DOHH2 (cell line): ENCODE measurements at regions not wholly inside any gene's neighbourhood (a gene's known extent, or its start where the extent isn't known, plus 50 kb on each side); places are given as distances from the start of the nearest gene placed in this dataset.

ENCODE experiments used
- H3F3A ChIP-seq: fragments of 200-600 bp; sonication (generic), shearing (Covaris generic); 2 replicates; pipeline ENCODE4 v1.6.0; 2016; ENCODE audit warnings: antibody characterized with exemption, mild to moderate bottlenecking; ENCODE audit not compliant: control insufficient read depth, insufficient read depth
- H3K27ac ChIP-seq: fragments of 200-600 bp; sonication (generic); 2 replicates; pipeline ENCODE4 v1.5.1; 2014; ENCODE audit warnings: low read depth, mild to moderate bottlenecking, low read length, moderate library complexity
- H3K27me3 ChIP-seq: fragments of 200-600 bp; sonication (generic); 2 replicates; pipeline ENCODE4 v1.6.1; 2014; ENCODE audit warnings: mild to moderate bottlenecking, low read length, mixed read lengths; ENCODE audit not compliant: control insufficient read depth
- H3K36me3 ChIP-seq: fragments of 200-600 bp; sonication (generic); 2 replicates; pipeline ENCODE4 v1.6.1; 2014; ENCODE audit warnings: mild to moderate bottlenecking, low read length, moderate library complexity, mixed read lengths; ENCODE audit not compliant: control insufficient read depth
- H3K4me1 ChIP-seq: fragments of 200-600 bp; sonication (generic); 2 replicates; pipeline ENCODE4 v1.6.1; 2014; ENCODE audit warnings: mild to moderate bottlenecking, low read length, mixed read lengths; ENCODE audit not compliant: control insufficient read depth
- H3K4me2 ChIP-seq: fragments of 200-600 bp; sonication (generic); 2 replicates; pipeline ENCODE4 v1.6.0; 2014; ENCODE audit warnings: mild to moderate bottlenecking, low read length, moderate library complexity
- H3K4me3 ChIP-seq: fragments of 200-600 bp; sonication (generic); 2 replicates; pipeline ENCODE4 v1.5.1; 2014; ENCODE audit warnings: mild to moderate bottlenecking, low read length, mixed read lengths
- H3K79me2 ChIP-seq: fragments of 200-600 bp; sonication (generic); 2 replicates; pipeline ENCODE4 v1.6.1; 2014; ENCODE audit warnings: mild to moderate bottlenecking, low read length, mixed read lengths; ENCODE audit not compliant: control insufficient read depth
- H3K9me2 ChIP-seq: fragments of 200-600 bp; sonication (generic); replicated peaks from 2 replicates; pipeline ENCODE4 v1.6.1; 2014; ENCODE audit warnings: mild to moderate bottlenecking, low read length, mixed read lengths; ENCODE audit not compliant: control insufficient read depth
- H3K9me3 ChIP-seq: fragments of 200-600 bp; sonication (generic); 2 replicates; pipeline ENCODE4 v1.6.1; 2014; ENCODE audit warnings: antibody characterized with exemption, low read length, mixed read lengths; ENCODE audit not compliant: control insufficient read depth, insufficient read depth
- H4K20me1 ChIP-seq: fragments of 200-600 bp; sonication (generic); 2 replicates; pipeline ENCODE4 v1.6.0; 2014; ENCODE audit warnings: low read depth, mild to moderate bottlenecking, antibody characterized with exemption, low read length, moderate library complexity; ENCODE audit not compliant: control insufficient read depth, insufficient read depth
- EZH2phosphoT487 ChIP-seq: fragments of 200-600 bp; sonication (generic); IDR thresholded peaks from 2 replicates; pipeline ENCODE4 v1.6.1; 2017; ENCODE audit warnings: borderline replicate concordance, mild to moderate bottlenecking, antibody characterized with exemption, low read length, moderate library complexity, mixed read lengths
- TF ChIP-seq, protein P1 (sequence below): fragments of 200-600 bp; sonication (generic); IDR thresholded peaks from one replicate; pipeline ENCODE4 v1.5.1; 2014; ENCODE audit warnings: antibody characterized with exemption, mild to moderate bottlenecking, low read depth, low read length; ENCODE audit not compliant: poor library complexity, severe bottlenecking

DNA sequence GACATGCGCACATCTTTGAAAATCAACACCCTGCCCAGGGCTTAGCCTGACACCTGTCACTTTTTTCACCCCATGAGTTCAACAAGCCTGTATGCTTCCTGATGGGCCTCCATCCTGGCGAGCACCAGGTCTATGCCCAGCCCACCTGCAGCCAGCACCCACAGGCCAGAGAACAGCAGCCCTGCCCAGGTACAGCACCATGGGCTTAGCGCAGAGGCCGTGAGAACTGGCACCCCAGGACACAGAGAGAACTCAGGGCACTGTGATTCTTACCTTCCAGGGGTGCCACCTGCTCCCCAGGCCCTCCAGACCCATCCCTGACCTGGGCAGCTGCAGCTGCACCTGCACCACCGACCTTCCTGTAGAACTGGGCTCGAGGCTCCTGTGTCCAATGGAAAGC lies 536.6 kb downstream of the TCERG1L start:
- Histone ChIP-seq H3F3A (no peaks in the 10 kb centered on the region), H3K9me2 (no peaks in the 10 kb centered on the region), H3K27me3 (no peaks in the 10 kb centered on the region), H4K20me1 (no peaks in the 10 kb centered on the region), H3K9me3 (no peaks in the 10 kb centered on the region), H3K27ac (no peak overlapping the region), H3K4me3 (no peak overlapping the region), H3K36me3 (no peaks in the 10 kb centered on the region), H3K4me1 (no peaks in the 10 kb centered on the region), H3K4me2 (no peak overlapping the region), H3K79me2 (no peaks in the 10 kb centered on the region)
- no peak for TF ChIP-seq EZH2phosphoT487
- TF ChIP-seq, protein P1, sequence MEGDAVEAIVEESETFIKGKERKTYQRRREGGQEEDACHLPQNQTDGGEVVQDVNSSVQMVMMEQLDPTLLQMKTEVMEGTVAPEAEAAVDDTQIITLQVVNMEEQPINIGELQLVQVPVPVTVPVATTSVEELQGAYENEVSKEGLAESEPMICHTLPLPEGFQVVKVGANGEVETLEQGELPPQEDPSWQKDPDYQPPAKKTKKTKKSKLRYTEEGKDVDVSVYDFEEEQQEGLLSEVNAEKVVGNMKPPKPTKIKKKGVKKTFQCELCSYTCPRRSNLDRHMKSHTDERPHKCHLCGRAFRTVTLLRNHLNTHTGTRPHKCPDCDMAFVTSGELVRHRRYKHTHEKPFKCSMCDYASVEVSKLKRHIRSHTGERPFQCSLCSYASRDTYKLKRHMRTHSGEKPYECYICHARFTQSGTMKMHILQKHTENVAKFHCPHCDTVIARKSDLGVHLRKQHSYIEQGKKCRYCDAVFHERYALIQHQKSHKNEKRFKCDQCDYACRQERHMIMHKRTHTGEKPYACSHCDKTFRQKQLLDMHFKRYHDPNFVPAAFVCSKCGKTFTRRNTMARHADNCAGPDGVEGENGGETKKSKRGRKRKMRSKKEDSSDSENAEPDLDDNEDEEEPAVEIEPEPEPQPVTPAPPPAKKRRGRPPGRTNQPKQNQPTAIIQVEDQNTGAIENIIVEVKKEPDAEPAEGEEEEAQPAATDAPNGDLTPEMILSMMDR, result no peak

- Histone ChIP-seq H3K36me3 (no peaks in the 10 kb centered on the region), H3K4me2 (no peak overlapping the region), H3F3A (no peaks in the 10 kb centered on the region), H3K9me3 (no peaks in the 10 kb centered on the region), H3K79me2 (no peaks in the 10 kb centered on the region), H4K20me1 (no peaks in the 10 kb centered on the region), H3K9me2 (no peaks in the 10 kb centered on the region), H3K27ac (no peak overlapping the region), H3K27me3 (no peaks in the 10 kb centered on the region), H3K4me1 (no peaks in the 10 kb centered on the region), H3K4me3 (no peak overlapping the region)
- TF ChIP-seq, protein P1, result no peak
- TF ChIP-seq EZH2phosphoT487, result no peak
Observed at GRCh38 chr10:130775311-130775710, 536.2 kb downstream of the TCERG1L start.

DNA sequence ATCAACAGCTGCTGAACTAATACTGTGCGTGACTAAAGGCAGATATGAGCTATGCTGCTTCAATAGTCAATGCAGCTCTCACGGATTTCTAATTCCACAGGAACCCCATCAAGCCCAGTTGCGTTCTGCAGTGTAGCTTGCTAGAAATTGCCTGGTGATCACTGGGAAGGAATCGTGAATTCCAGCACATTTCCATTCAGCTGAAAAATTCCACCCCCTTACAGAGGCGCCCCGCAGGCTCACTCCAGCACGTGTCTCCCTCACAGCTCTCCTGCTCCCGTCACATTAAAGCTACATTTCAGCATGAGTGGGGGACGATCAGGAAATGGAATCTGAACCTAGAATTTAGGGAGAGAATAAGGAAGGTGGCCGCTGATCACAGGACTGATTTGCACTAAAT lies 534.8 kb downstream of the TCERG1L start:
- Histone ChIP-seq H3K79me2 (no peaks in the 10 kb centered on the region), H3K27ac (no peak overlapping the region), H4K20me1 (no peaks in the 10 kb centered on the region), H3F3A (no peaks in the 10 kb centered on the region), H3K27me3 (no peaks in the 10 kb centered on the region), H3K36me3 (no peaks in the 10 kb centered on the region), H3K4me1 (no peaks in the 10 kb centered on the region), H3K9me2 (no peaks in the 10 kb centered on the region), H3K4me3 (no peak overlapping the region), H3K4me2 (no peak overlapping the region), H3K9me3 (no peaks in the 10 kb centered on the region)
- TF ChIP-seq, protein P1, result no peak
- TF ChIP-seq EZH2phosphoT487, result no peak
